ENCODE measurements at regions not wholly inside any gene's neighbourhood (a gene's known extent, or its start where the extent isn't known, plus 50 kb on each side); places are given as distances from the start of the nearest gene placed in this dataset.

DNA sequence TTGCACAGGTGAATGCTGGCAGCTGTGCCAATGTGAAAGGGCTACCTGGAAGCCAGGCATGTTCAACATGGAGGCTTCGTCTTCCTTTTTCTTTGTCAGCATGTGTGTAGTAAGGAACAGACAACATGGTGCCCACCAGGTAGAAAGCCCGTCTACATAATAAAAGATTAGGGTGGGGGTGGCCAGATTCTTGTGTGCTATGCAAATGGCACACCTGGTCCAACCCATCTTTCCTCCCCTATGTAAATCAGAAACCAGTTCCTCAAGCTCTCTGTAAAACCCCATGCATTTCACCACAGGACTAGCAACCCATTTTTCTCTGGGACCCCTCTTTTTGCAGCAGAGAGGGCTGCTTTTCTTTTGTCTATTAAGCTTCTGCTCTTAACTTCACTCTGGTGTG, 72.3 kb upstream of the ZP4 start:
- TF ChIP-seq WHSC1 (IDR thresholded peaks at IDR 0.05; ENCODE audit: low read length) (no peak), NFIC (IDR thresholded peaks at IDR 0.05) (no peak), NFE2L1 (tag; IDR thresholded peaks at IDR 0.05; ENCODE audit: borderline replicate concordance, low read depth) (no peak), POLR2A (conservative IDR thresholded peaks at IDR 0.05) (no peak), PTBP1 (IDR thresholded peaks at IDR 0.05; ENCODE audit: low read depth, low read length) (no peak), ZBTB1 (CRISPR knock-in tag; IDR thresholded peaks at IDR 0.05; ENCODE audit: borderline replicate concordance, low read depth) (no peak), MCM5 (IDR thresholded peaks at IDR 0.05; ENCODE audit: low read depth) (no peak), MYC (IDR thresholded peaks at IDR 0.05; ENCODE audit: low read depth, low read length) (no peak), MYC (CRISPR knock-in tag; IDR thresholded peaks at IDR 0.05; ENCODE audit: borderline replicate concordance, low read depth) (no peak), SNRNP70 (optimal IDR thresholded peaks at IDR 0.05; ENCODE audit: low read depth, low read length) (no peak), CBFA2T2 (conservative IDR thresholded peaks at IDR 0.05) (no peak), YBX1 (IDR thresholded peaks at IDR 0.05) (no peak), MXI1 (IDR thresholded peaks at IDR 0.05; ENCODE audit: low read depth, low read length) (no peak)
- TF ChIP-seq, protein P1, sequence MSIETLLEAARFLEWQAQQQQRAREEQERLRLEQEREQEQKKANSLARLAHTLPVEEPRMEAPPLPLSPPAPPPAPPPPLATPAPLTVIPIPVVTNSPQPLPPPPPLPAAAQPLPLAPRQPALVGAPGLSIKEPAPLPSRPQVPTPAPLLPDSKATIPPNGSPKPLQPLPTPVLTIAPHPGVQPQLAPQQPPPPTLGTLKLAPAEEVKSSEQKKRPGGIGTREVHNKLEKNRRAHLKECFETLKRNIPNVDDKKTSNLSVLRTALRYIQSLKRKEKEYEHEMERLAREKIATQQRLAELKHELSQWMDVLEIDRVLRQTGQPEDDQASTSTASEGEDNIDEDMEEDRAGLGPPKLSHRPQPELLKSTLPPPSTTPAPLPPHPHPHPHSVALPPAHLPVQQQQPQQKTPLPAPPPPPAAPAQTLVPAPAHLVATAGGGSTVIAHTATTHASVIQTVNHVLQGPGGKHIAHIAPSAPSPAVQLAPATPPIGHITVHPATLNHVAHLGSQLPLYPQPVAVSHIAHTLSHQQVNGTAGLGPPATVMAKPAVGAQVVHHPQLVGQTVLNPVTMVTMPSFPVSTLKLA (conservative IDR thresholded peaks at IDR 0.05), result no peak
- TF ChIP-seq, protein P2, sequence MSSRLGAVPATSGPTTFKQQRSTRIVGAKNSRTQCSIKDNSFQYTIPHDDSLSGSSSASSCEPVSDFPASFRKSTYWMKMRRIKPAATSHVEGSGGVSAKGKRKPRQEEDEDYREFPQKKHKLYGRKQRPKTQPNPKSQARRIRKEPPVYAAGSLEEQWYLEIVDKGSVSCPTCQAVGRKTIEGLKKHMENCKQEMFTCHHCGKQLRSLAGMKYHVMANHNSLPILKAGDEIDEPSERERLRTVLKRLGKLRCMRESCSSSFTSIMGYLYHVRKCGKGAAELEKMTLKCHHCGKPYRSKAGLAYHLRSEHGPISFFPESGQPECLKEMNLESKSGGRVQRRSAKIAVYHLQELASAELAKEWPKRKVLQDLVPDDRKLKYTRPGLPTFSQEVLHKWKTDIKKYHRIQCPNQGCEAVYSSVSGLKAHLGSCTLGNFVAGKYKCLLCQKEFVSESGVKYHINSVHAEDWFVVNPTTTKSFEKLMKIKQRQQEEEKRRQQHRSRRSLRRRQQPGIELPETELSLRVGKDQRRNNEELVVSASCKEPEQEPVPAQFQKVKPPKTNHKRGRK (tag; IDR thresholded peaks at IDR 0.05), result no peak

All from K562 (cell line).